GM12878 (cell line): ENCODE measurements at regions not wholly inside any gene's neighbourhood (a gene's known extent, or its start where the extent isn't known, plus 50 kb on each side); places are given as distances from the start of the nearest gene placed in this dataset.

Source experiments
- ATAC-seq: fragments of 200-7000 bp; cut with Tn5 transposase; 3 replicates; pipeline ENCODE4 v1.9.1; 2020; ENCODE audit warnings: mild to moderate bottlenecking, moderate library complexity
- BruUV-seq: library from RNA; stranded (reverse); fragments of 400-500 nt; replicated peaks from 2 replicates; lab custom pipeline; 2021; lab: Mats Ljungman, UMichigan
- CTCF ChIA-PET: fragments of 300-600 bp; sonication (Branson Sonifier 250); formaldehyde crosslinking; extraction: SDS; loops from one replicate; lab custom pipeline; 2021; ENCODE audit warnings: inconsistent platforms; lab: Yijun Ruan, JAX
- POLR2A ChIA-PET: fragments of 350-600 bp; formaldehyde crosslinking; extraction: SDS; loops from one replicate; lab custom pipeline; 2021; ENCODE audit warnings: inconsistent platforms; lab: Charles Lee
- RAD21 ChIA-PET: fragments of 300-600 bp; sonication (Branson Sonifier 250); formaldehyde crosslinking; loops from one replicate; lab custom pipeline; 2023; ENCODE audit warnings: antibody characterized with exemption; ENCODE audit not compliant: unreplicated experiment; lab: Charles Lee
- SMC1A ChIA-PET: fragments of 300-600 bp; sonication (Branson Sonifier 250); formaldehyde crosslinking; loops from one replicate; lab custom pipeline; 2023; ENCODE audit not compliant: unreplicated experiment, uncharacterized antibody; lab: Charles Lee
- DNase-seq: peaks from one replicate; pipeline ENCODE4 v3.0.0-alpha.2; 2011; ENCODE audit warnings: low read depth, low spot score
- FAIRE-seq: peaks from 3 replicates; lab custom pipeline; 2011; peaks lifted over from hg19 to GRCh38; lab: Jason Lieb, UNC
- H2AFZ ChIP-seq: 2 replicates; pipeline ENCODE4 v1.6.0; 2011; ENCODE audit warnings: low read depth, low read length, control low read depth; ENCODE audit not compliant: control insufficient read depth
- H3K27ac ChIP-seq: 2 replicates; pipeline ENCODE4 v1.5.1; 2011; ENCODE audit warnings: control low read depth; ENCODE audit not compliant: control insufficient read depth, insufficient read depth
- H3K27me3 ChIP-seq, 2 experiments: replicated peaks in 1 of 2; 2 replicates each; pipeline versions ENCODE4 v1.6.0 to v1.6.1; 2011; ENCODE audit warnings: low read length in 1 of 2; ENCODE audit not compliant: control insufficient read depth in 2 of 2, insufficient read depth in 2 of 2
- H3K36me3 ChIP-seq, 2 experiments: 2 replicates each; pipeline ENCODE4 v1.5.1; 2011; ENCODE audit warnings: low read length in 1 of 2; ENCODE audit not compliant: control insufficient read depth in 2 of 2, insufficient read depth in 2 of 2
- H3K4me1 ChIP-seq: 2 replicates; pipeline ENCODE4 v1.6.1; 2011; ENCODE audit warnings: mild to moderate bottlenecking, low read length, moderate library complexity, mixed read lengths; ENCODE audit not compliant: control insufficient read depth, insufficient read depth
- H3K4me2 ChIP-seq: 2 replicates; pipeline ENCODE4 v1.6.0; 2011; ENCODE audit warnings: control low read depth; ENCODE audit not compliant: control insufficient read depth, insufficient read depth
- H3K4me3 ChIP-seq: fragments of 200-600 bp; sonication (generic); 2 replicates; pipeline ENCODE4 v1.5.1; 2016
- H3K79me2 ChIP-seq: 2 replicates; pipeline ENCODE4 v1.6.0; 2011; ENCODE audit warnings: low read length; ENCODE audit not compliant: control insufficient read depth, insufficient read depth
- H3K9ac ChIP-seq: 2 replicates; pipeline ENCODE4 v1.8.0; 2011; ENCODE audit warnings: low read length, control low read depth, mixed read lengths; ENCODE audit not compliant: control insufficient read depth, insufficient read depth
- H3K9me3 ChIP-seq: replicated peaks from 3 replicates; pipeline ENCODE4 v1.5.1; 2011; ENCODE audit warnings: mild to moderate bottlenecking, low read length; ENCODE audit not compliant: control insufficient read depth, insufficient read depth
- H4K20me1 ChIP-seq: 2 replicates; pipeline ENCODE4 v1.6.0; 2011; ENCODE audit not compliant: control insufficient read depth, insufficient read depth
- CBFB ChIP-seq: IDR thresholded peaks from 2 replicates; pipeline ENCODE4 v1.6.1; 2016; ENCODE audit warnings: antibody characterized with exemption, low read depth
- CREM ChIP-seq: IDR thresholded peaks from 2 replicates; pipeline ENCODE4 v1.6.1; 2014; ENCODE audit warnings: antibody characterized with exemption, low read depth
- NR2C1 ChIP-seq: fragments of 450-650 bp; IDR thresholded peaks from 2 replicates; pipeline ENCODE4 v1.6.1; 2017; ENCODE audit warnings: antibody characterized with exemption, mild to moderate bottlenecking, moderate library complexity
- RELA ChIP-seq: fragments of 450-650 bp; IDR thresholded peaks from 2 replicates; pipeline ENCODE4 v1.8.0; 2014; ENCODE audit warnings: borderline replicate concordance; ENCODE audit not compliant: partially characterized antibody
- SMC3 ChIP-seq: IDR thresholded peaks from 2 replicates; pipeline ENCODE4 v1.6.1; 2011; ENCODE audit warnings: low read length, improper control_type of control experiment, borderline replicate concordance
- TARDBP ChIP-seq: IDR thresholded peaks from 2 replicates; pipeline ENCODE4 v1.6.1; 2016; ENCODE audit warnings: borderline replicate concordance
- WGBS: methylation state at CpG from one replicate; pipeline ENCODE4 v1.1.6; 2016; ENCODE audit warnings: low lambda C conversion rate; ENCODE audit not compliant: insufficient replicate concordance, insufficient coverage; ENCODE audit errors: missing lambda C conversion rate; 5-methylcytosine and 5-hydroxymethylcytosine counted together
- in situ Hi-C: fragments of 300-500 bp; cut with MboI; formaldehyde crosslinking; loops from 9 replicates; pipeline ENCODE4 v1.14.3; 2018; ENCODE audit warnings: mixed read lengths
- intact Hi-C: fragments of 100-400 bp; cut with micrococcal nuclease; formaldehyde crosslinking; loops from one replicate; pipeline ENCODE4 v1.14.2; 2022; ENCODE audit not compliant: unreplicated experiment
- TF ChIP-seq, protein P1 (sequence below): IDR thresholded peaks from 2 replicates; pipeline ENCODE4 v1.6.1; 2011; ENCODE audit warnings: borderline replicate concordance, low read depth, mild to moderate bottlenecking, moderate library complexity, mixed read lengths, low read length; ENCODE audit not compliant: insufficient read depth; ENCODE audit errors: extremely low read length

DNA sequence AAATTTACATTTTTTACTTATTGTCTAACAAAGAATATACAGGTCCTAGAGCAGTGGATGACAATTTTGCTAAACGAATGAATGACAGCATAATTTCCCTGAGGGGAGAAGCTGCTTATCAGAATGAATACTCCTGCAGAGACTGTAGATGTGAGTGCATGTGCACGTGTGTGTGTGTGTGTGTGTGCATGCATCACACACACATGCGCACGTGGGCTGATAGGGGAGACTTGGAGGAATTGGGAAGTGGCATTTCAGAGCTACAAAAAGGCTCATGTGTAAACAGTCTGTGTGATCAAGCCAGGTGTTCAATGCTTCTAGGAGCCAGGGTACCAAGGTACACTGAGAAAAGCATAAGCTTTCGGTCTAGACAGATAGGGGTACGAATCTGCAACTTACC, 93.5 kb upstream of the SASH1 start:
- SMC1A ChIA-PET, result no interaction called here
- no TSS peak for BruUV-seq
- H3K27me3 ChIP-seq, result no peaks in the 10 kb centered on the region
- 24% methylated on average over 6 of the region's 6 CpGs for WGBS
- H3K79me2 ChIP-seq, result no peaks in the 10 kb centered on the region
- H3K4me3 ChIP-seq, result no peak overlapping the region
- FAIRE-seq, result no peak
- H3K4me1 ChIP-seq, result no peaks in the 10 kb centered on the region
- intact Hi-C loops (no loop called here), in situ Hi-C loops (no loop called here)
- no peak overlapping the region for H2AFZ ChIP-seq
- DNase-seq, result no peak
- H3K4me2 ChIP-seq, result no peak overlapping the region
- no peaks in the 10 kb centered on the region for H3K36me3 ChIP-seq
- no peak for ATAC-seq
- CTCF ChIA-PET, result no interaction called here
- H3K9ac ChIP-seq, result no peak overlapping the region
- no peaks in the 10 kb centered on the region for H3K9me3 ChIP-seq
- RAD21 ChIA-PET, result no interaction called here
- no peaks in the 10 kb centered on the region for H4K20me1 ChIP-seq
- TF ChIP-seq NR2C1, result no peak
- no peak for TF ChIP-seq TARDBP
- TF ChIP-seq, protein P1, sequence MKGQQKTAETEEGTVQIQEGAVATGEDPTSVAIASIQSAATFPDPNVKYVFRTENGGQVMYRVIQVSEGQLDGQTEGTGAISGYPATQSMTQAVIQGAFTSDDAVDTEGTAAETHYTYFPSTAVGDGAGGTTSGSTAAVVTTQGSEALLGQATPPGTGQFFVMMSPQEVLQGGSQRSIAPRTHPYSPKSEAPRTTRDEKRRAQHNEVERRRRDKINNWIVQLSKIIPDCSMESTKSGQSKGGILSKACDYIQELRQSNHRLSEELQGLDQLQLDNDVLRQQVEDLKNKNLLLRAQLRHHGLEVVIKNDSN, result no peak
- no peak for TF ChIP-seq RELA
- TF ChIP-seq CREM, result no peak
- TF ChIP-seq SMC3, result no peak
- no peak for TF ChIP-seq CBFB
- POLR2A ChIA-PET, result no interaction called here
- no peak overlapping the region for H3K27ac ChIP-seq
